Mesothelial cell of epicardium (in vitro differentiated cells): ENCODE measurements at regions not wholly inside any gene's neighbourhood (a gene's known extent, or its start where the extent isn't known, plus 50 kb on each side); places are given as distances from the start of the nearest gene placed in this dataset.

Experiments used
- DNase-seq, 2 experiments: peaks; one replicate each; pipeline ENCODE4 v3.0.0; 2021; ENCODE audit warnings: low spot score in 2 of 2; ENCODE audit not compliant: unreplicated experiment in 2 of 2
- H3K27ac Mint-ChIP-seq: 2 replicates; pipeline ENCODE4 v1.8.0; 2021; ENCODE audit warnings: mixed read lengths
- H3K27me3 Mint-ChIP-seq: 2 replicates; pipeline ENCODE4 v1.8.0; 2021; ENCODE audit warnings: low read depth, mixed read lengths
- H3K36me3 Mint-ChIP-seq: 2 replicates; pipeline ENCODE4 v1.8.0; 2021; ENCODE audit warnings: mixed read lengths
- H3K4me1 Mint-ChIP-seq: 2 replicates; pipeline ENCODE4 v1.8.0; 2021; ENCODE audit warnings: mixed read lengths
- H3K4me3 Mint-ChIP-seq: 2 replicates; pipeline ENCODE4 v1.8.0; 2021; ENCODE audit warnings: mild to moderate bottlenecking, moderate library complexity, mixed read lengths
- H3K9me3 Mint-ChIP-seq: 2 replicates; pipeline ENCODE4 v1.8.0; 2021; ENCODE audit warnings: mixed read lengths
- CTCF ChIP-seq: fragments of 200-600 bp; sonication (generic); IDR thresholded peaks from one replicate; pipeline ENCODE4 v1.5.0; 2021; ENCODE audit warnings: antibody characterized with exemption; ENCODE audit not compliant: unreplicated experiment

DNA sequence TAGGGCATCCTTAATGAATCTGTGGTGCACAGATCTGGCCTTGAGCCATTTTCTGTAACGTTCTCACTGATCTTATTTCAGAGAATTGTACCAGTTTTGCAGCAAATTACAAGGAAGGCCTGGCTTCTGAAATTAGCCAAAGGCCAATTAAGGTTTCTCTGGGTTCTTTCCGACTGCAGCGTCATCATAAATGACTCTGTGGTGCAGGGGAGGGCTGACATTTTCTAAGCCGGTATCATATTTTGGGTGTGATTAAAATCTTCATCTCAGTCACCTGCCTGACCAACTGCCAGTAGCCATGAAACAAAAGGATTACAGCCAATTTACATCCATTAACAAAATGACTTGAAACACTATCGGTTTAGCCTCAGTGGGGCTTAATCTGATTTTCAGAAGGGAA is 363.7 kb downstream of the ADRA2A start:
- Mint-ChIP-seq H3K9me3 (no peaks in the 10 kb centered on the region), H3K4me1 (no peaks in the 10 kb centered on the region), H3K4me3 (no peak overlapping the region), H3K27ac (no peak overlapping the region), H3K27me3 (peaks cover 36% of the 10 kb centered on the region), H3K36me3 (no peaks in the 10 kb centered on the region)
- DNase-seq: no peak
- no peak for TF ChIP-seq CTCF

DNA sequence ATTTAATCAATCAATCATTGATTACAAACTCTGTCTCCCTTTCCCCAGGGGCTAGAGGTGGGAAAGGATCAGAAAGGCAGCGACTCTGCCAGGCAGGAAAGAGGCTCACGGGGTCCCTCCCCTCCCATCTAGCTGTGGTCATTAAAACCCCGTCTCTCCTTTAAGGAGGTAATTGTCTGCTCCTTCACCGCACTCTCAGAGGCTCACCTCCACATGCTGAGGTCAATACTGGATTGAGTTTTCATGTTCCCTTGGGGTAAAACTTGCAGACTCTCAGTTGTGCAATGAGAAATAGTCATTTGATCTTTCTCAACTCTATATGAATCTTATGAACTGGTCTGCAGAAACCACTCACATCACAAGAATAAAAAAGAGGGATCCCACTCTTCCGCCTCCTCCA is 368.8 kb downstream of the ADRA2A start:
- Mint-ChIP-seq H3K27me3 (peaks cover 28% of the 10 kb centered on the region), H3K4me1 (no peaks in the 10 kb centered on the region), H3K36me3 (no peaks in the 10 kb centered on the region), H3K4me3 (no peak overlapping the region), H3K27ac (no peak overlapping the region), H3K9me3 (no peaks in the 10 kb centered on the region)
- DNase-seq: no peak
- TF ChIP-seq CTCF: no peak

DNA sequence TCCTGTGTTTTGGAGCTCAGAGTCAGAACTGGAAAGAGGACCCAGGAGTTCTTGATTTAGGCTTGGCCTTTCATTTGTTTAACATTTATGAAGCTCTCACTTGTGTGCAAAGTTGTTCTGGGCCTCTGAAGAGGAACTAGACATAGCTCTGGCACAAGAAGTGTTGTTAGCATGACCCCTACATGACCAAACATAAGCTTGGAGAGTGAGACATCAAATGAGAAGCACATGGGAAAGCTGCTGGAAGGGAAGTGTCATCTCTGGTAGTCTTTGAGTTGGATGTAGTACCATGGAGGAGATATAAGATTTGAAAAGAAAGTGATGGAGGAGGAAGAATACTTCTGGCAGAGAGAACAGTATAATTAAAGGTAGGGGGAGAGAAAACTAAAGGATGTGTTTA is 370.1 kb downstream of the ADRA2A start:
- no peak overlapping the region for H3K27ac Mint-ChIP-seq
- H3K4me3 Mint-ChIP-seq: no peak overlapping the region
- no peaks in the 10 kb centered on the region for H3K4me1 Mint-ChIP-seq
- no peak for DNase-seq
- H3K27me3 Mint-ChIP-seq: peaks cover 20% of the 10 kb centered on the region
- TF ChIP-seq CTCF: no peak
- no peaks in the 10 kb centered on the region for H3K9me3 Mint-ChIP-seq
- no peaks in the 10 kb centered on the region for H3K36me3 Mint-ChIP-seq

DNA sequence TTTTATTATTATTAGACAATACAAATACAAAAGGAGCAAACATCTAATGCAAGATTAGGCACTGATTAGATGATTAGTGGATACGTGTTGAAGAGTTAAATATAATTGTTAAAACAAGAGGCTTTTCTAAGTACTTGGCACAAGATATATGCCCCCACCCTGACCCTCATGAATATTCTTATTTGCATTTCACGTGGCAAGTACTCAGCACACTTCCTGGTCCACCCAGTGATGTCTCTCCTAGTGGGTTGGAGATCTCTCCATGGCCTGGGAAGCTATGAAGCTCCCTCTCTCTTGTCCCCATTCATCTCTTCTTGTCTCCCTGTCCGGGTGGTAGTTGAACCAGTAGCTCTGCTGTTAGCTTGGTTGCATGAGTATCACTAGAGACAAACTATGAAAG is 375.3 kb downstream of the ADRA2A start:
- H3K9me3 Mint-ChIP-seq: peaks cover 15% of the 10 kb centered on the region
- H3K4me3 Mint-ChIP-seq: no peak overlapping the region
- no peaks in the 10 kb centered on the region for H3K36me3 Mint-ChIP-seq
- no peak for DNase-seq
- no peaks in the 10 kb centered on the region for H3K4me1 Mint-ChIP-seq
- no peak overlapping the region for H3K27ac Mint-ChIP-seq
- TF ChIP-seq CTCF: no peak
- H3K27me3 Mint-ChIP-seq: peaks cover 19% of the 10 kb centered on the region

DNA sequence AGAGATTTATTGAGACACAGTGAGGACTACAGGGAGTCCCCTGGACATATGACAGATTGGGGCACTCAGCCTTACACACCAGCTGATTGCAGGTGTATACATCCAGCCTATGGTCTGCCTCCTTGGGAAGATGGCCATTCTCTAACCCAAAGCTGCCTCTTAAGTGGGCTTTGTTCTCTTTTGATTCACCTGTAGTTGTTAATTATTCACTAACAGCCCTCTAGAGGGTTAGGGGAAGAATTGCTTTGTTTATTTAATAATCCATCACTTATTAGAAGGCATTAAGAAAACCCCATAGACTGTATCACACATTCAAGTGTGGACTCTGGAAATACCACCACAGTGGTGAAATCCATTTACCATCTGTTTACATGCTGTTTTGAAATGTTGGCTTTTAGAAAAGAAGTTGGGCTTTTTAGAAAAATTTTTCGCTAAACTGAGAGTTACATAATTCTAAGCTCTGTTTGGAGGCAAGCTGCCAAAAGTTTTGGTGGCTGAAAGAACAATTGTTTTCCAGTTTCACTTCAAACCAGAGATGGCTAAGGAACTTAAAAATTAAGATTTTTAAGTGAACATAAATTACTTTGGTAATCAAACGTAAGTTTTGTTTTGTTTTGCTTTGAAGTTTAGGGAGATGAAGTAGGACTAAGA is 379.1 kb downstream of the ADRA2A start:
- TF ChIP-seq CTCF: no peak
- Mint-ChIP-seq H3K27ac (no peak overlapping the region), H3K4me3 (no peak overlapping the region), H3K36me3 (no peaks in the 10 kb centered on the region), H3K9me3 (peaks cover 16% of the 10 kb centered on the region), H3K4me1 (no peaks in the 10 kb centered on the region), H3K27me3 (peaks cover 21% of the 10 kb centered on the region)
- no peak for DNase-seq

DNA sequence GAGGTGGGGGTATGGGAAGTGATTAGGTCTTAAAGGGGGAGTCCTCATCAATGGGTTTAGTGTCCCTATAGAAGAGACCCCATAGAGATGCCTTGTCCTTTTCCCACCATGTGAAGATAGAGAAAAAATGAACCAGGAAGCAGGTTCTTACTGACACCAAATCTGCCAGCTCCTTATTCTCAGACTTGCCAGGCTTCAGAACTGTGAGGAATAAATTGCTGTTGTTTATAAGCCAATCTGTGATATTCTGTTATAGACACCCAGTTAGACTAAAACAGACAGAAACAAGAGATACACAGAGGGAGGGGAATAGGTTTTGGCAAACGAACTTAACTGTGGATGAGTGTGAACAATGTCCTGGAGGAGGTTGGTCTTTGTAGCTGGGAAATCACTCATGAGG is 381.4 kb downstream of the ADRA2A start:
- no peak for DNase-seq
- Mint-ChIP-seq H3K27ac (no peak overlapping the region), H3K9me3 (peaks cover 30% of the 10 kb centered on the region), H3K4me1 (no peaks in the 10 kb centered on the region), H3K27me3 (peaks cover 16% of the 10 kb centered on the region), H3K4me3 (no peak overlapping the region), H3K36me3 (no peaks in the 10 kb centered on the region)
- TF ChIP-seq CTCF: no peak
